NB4 (cell line): ENCODE measurements at regions not wholly inside any gene's neighbourhood (a gene's known extent, or its start where the extent isn't known, plus 50 kb on each side); places are given as distances from the start of the nearest gene placed in this dataset.

Experiments used
- DNase-seq: peaks from one replicate; pipeline ENCODE4 v3.0.0; 2010; ENCODE audit warnings: low read depth
- H3K4me3 ChIP-seq: one replicate; pipeline ENCODE4 v1.5.1; 2011; ENCODE audit warnings: mild to moderate bottlenecking, low read depth, low read length, moderate library complexity
- CTCF ChIP-seq: IDR thresholded peaks from one replicate; pipeline ENCODE4 v1.5.1; 2012; ENCODE audit warnings: low read depth, low read length
- MAX ChIP-seq: IDR thresholded peaks from 2 replicates; pipeline ENCODE4 v1.6.1; 2011; ENCODE audit warnings: low read depth, low read length
- MYC ChIP-seq: IDR thresholded peaks from 2 replicates; pipeline ENCODE4 v1.6.1; 2011; ENCODE audit warnings: low read depth, low read length
- POLR2A ChIP-seq: IDR thresholded peaks from 2 replicates; pipeline ENCODE4 v1.6.1; 2011; ENCODE audit warnings: mild to moderate bottlenecking; ENCODE audit not compliant: insufficient read length; ENCODE audit errors: extremely low read depth

GRCh38 chr13:54357284-54357933 is 1328.8 kb downstream of the OLFM4 start:
- no peak overlapping the region for H3K4me3 ChIP-seq
- TF ChIP-seq CTCF (no peak), MYC (no peak), MAX (no peak), POLR2A (no peak)
- DNase-seq, result no peak

- H3K4me3 ChIP-seq, result no peak overlapping the region
- DNase-seq, result no peak
- TF ChIP-seq CTCF (no peak), MYC (no peak), MAX (no peak), POLR2A (no peak)
These were observed 1332.8 kb downstream of the OLFM4 start for GRCh38 chr13:54361460-54361859.

GRCh38 chr13:54366728-54367127 is 1338.1 kb downstream of the OLFM4 start:
- TF ChIP-seq MAX (no peak), POLR2A (no peak), MYC (no peak), CTCF (no peak)
- H3K4me3 ChIP-seq, result no peak overlapping the region
- no peak for DNase-seq

GRCh38 chr13:54367639-54368271 is 1339.1 kb downstream of the OLFM4 start:
- no peak for DNase-seq
- no peak overlapping the region for H3K4me3 ChIP-seq
- TF ChIP-seq MYC (no peak), MAX (no peak), CTCF (no peak), POLR2A (no peak)

- TF ChIP-seq CTCF (no peak), POLR2A (no peak), MYC (no peak), MAX (no peak)
- H3K4me3 ChIP-seq, result no peak overlapping the region
- DNase-seq, result no peak
These were observed 1339.8 kb downstream of the OLFM4 start for GRCh38 chr13:54368387-54368786.
